Right atrium auricular region (tissue), 2 donors: ENCODE measurements at regions not wholly inside any gene's neighbourhood (a gene's known extent, or its start where the extent isn't known, plus 50 kb on each side); places are given as distances from the start of the nearest gene placed in this dataset.

Source experiments
- DNase-seq: peaks from one replicate; pipeline ENCODE4 v3.0.0-alpha.2; 2019; ENCODE audit warnings: low spot score
- H3K27ac ChIP-seq, 2 donors: fragments of 200-600 bp; sonication (generic); 1 replicate in 1 of 2; 2 replicates in 1 of 2; pipeline ENCODE4 v1.5.1; 2016 to 2019
- H3K27me3 ChIP-seq, 2 donors: fragments of 200-600 bp; sonication (generic); one replicate each; pipeline versions ENCODE4 v1.5.1 to v1.6.0; 2017 to 2019
- H3K36me3 ChIP-seq: fragments of 200-600 bp; sonication (generic); one replicate; pipeline ENCODE4 v1.5.1; 2016
- H3K4me1 ChIP-seq, 2 donors: fragments of 200-600 bp; sonication (generic); one replicate each; pipeline versions ENCODE4 v1.5.1 to v1.6.0; 2017 to 2019
- H3K4me3 ChIP-seq, 2 donors: fragments of 200-600 bp; sonication (generic); 1 replicate in 1 of 2; 2 replicates in 1 of 2; pipeline ENCODE4 v1.5.1; 2017 to 2019; ENCODE audit warnings: mild to moderate bottlenecking in 1 of 2, moderate library complexity in 1 of 2
- H3K9me3 ChIP-seq, 2 donors: fragments of 200-600 bp; sonication (generic); one replicate each; pipeline ENCODE4 v1.5.1; 2019
- CTCF ChIP-seq, 2 donors: fragments of 200-600 bp; sonication (generic); IDR thresholded peaks; one replicate each; pipeline ENCODE4 v1.5.1; 2019; ENCODE audit warnings: antibody characterized with exemption in 2 of 2

GRCh38 chr4:8760561-8760960 lies 111.1 kb downstream of the HMX1 start:
- Histone ChIP-seq H3K27me3 (no peaks in the 10 kb centered on the region), H3K4me3 (no peak overlapping the region), H3K27ac (no peak overlapping the region), H3K9me3 (no peaks in the 10 kb centered on the region), H3K36me3 (no peaks in the 10 kb centered on the region), H3K4me1 (no peaks in the 10 kb centered on the region)
- TF ChIP-seq CTCF (IDR thresholded peaks at IDR 0.05): no peak
- no peak for DNase-seq

GRCh38 chr4:8759987-8760386 lies 111.7 kb downstream of the HMX1 start:
- DNase-seq: no peak
- no peak overlapping the region for H3K27ac ChIP-seq
- TF ChIP-seq CTCF (IDR thresholded peaks at IDR 0.05): no peak

GRCh38 chr4:8756816-8757215 lies 114.8 kb downstream of the HMX1 start:
- DNase-seq: no peak
- H3K4me1 ChIP-seq: no peaks in the 10 kb centered on the region
- H3K27me3 ChIP-seq: no peaks in the 10 kb centered on the region
- no peak for TF ChIP-seq CTCF (IDR thresholded peaks at IDR 0.05)
- no peaks in the 10 kb centered on the region for H3K9me3 ChIP-seq
- no peak overlapping the region for H3K27ac ChIP-seq
- no peak overlapping the region for H3K4me3 ChIP-seq
- H3K36me3 ChIP-seq: no peaks in the 10 kb centered on the region

More at GRCh38 chr4:8759987-8760386, 111.7 kb downstream of the HMX1 start:
- Histone ChIP-seq H3K4me1 (no peaks in the 10 kb centered on the region), H3K9me3 (no peaks in the 10 kb centered on the region), H3K27me3 (no peaks in the 10 kb centered on the region), H3K4me3 (no peak overlapping the region), H3K36me3 (no peaks in the 10 kb centered on the region)

GRCh38 chr4:8754634-8755589 lies 116.7 kb downstream of the HMX1 start:
- H3K4me1 ChIP-seq: no peaks in the 10 kb centered on the region
- TF ChIP-seq CTCF (IDR thresholded peaks at IDR 0.05): no peak
- no peaks in the 10 kb centered on the region for H3K27me3 ChIP-seq
- H3K4me3 ChIP-seq: no peak overlapping the region
- no peak for DNase-seq
- no peaks in the 10 kb centered on the region for H3K36me3 ChIP-seq
- no peak overlapping the region for H3K27ac ChIP-seq
- no peaks in the 10 kb centered on the region for H3K9me3 ChIP-seq

- Histone ChIP-seq H3K9me3 (no peaks in the 10 kb centered on the region), H3K36me3 (no peaks in the 10 kb centered on the region), H3K4me3 (no peak overlapping the region), H3K27ac (no peak overlapping the region), H3K27me3 (no peaks in the 10 kb centered on the region), H3K4me1 (no peaks in the 10 kb centered on the region)
- no peak for TF ChIP-seq CTCF (IDR thresholded peaks at IDR 0.05)
- no peak for DNase-seq
These were observed 123.4 kb downstream of the HMX1 start for GRCh38 chr4:8748236-8748575.
